ENCODE measurements at regions not wholly inside any gene's neighbourhood (a gene's known extent, or its start where the extent isn't known, plus 50 kb on each side); places are given as distances from the start of the nearest gene placed in this dataset.

DNA sequence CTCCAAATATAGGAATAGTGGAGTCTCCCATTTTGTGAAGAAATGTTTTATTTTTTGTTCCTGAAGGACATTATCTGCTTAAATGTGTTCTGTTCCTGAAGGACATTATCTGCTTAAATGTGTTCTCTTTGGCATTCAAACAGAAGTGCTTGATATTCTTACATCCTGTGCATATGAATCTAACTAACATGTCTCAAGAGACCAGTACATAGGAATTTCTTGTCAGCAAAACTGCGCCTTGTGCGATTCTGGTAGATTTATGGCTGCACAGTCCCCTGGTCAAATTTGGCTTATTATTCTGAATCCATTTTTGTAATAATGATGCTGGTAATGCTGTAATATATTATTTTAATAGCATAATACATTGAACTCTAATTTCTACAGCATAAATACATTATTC lies 722.4 kb downstream of the NOVA1 start:
- Histone ChIP-seq H3K4me3 (ENCODE audit: insufficient read depth, low read length) (no peak overlapping the region), H3K9me3 (ENCODE audit: low read depth, low read length) (no peaks in the 10 kb centered on the region), H4K20me1 (ENCODE audit: insufficient read depth, low read length) (no peaks in the 10 kb centered on the region), H3K27me3 (ENCODE audit: insufficient read depth, low read length) (no peaks in the 10 kb centered on the region), H3K27ac (ENCODE audit: low read depth, low read length) (no peak overlapping the region), H3K4me2 (ENCODE audit: insufficient read depth, low read length) (no peak overlapping the region), H3K4me1 (ENCODE audit: insufficient read depth, low read length) (no peaks in the 10 kb centered on the region), H3K36me3 (ENCODE audit: insufficient read depth, low read length) (no peaks in the 10 kb centered on the region), H2AFZ (ENCODE audit: low read length) (no peak overlapping the region), H3K79me2 (ENCODE audit: insufficient read depth, low read length) (no peaks in the 10 kb centered on the region)
- TF ChIP-seq, protein P1, sequence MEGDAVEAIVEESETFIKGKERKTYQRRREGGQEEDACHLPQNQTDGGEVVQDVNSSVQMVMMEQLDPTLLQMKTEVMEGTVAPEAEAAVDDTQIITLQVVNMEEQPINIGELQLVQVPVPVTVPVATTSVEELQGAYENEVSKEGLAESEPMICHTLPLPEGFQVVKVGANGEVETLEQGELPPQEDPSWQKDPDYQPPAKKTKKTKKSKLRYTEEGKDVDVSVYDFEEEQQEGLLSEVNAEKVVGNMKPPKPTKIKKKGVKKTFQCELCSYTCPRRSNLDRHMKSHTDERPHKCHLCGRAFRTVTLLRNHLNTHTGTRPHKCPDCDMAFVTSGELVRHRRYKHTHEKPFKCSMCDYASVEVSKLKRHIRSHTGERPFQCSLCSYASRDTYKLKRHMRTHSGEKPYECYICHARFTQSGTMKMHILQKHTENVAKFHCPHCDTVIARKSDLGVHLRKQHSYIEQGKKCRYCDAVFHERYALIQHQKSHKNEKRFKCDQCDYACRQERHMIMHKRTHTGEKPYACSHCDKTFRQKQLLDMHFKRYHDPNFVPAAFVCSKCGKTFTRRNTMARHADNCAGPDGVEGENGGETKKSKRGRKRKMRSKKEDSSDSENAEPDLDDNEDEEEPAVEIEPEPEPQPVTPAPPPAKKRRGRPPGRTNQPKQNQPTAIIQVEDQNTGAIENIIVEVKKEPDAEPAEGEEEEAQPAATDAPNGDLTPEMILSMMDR (IDR thresholded peaks at IDR 0.05; ENCODE audit: extremely low read depth, low read depth, low read length): no peak
- DNase-seq (ENCODE audit: insufficient read length, low spot score, missing footprints): no peak

DNA sequence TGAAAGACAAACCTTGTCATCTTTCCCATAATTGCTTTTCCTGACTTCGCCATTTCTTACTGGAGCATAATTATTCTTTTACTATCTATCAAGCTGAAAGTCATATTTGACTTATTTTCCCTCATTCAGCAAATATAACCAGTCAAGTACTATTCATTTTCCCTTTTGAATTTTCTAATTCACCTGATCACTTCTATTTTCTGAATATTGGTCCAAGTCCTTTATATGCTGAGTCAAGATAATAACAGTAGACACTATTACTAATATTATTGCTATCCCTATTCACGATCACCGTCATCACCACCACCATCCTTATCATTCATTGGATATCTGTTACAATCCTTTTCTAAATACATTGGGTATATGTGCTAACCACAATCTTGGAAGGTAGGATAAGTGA lies 728.0 kb downstream of the NOVA1 start:
- no peaks in the 10 kb centered on the region for H3K9me3 ChIP-seq (ENCODE audit: low read depth, low read length)
- no peak overlapping the region for H3K4me2 ChIP-seq (ENCODE audit: insufficient read depth, low read length)
- H3K36me3 ChIP-seq (ENCODE audit: insufficient read depth, low read length): no peaks in the 10 kb centered on the region
- TF ChIP-seq, protein P1 (IDR thresholded peaks at IDR 0.05; ENCODE audit: extremely low read depth, low read depth, low read length): no peak
- H2AFZ ChIP-seq (ENCODE audit: low read length): no peak overlapping the region
- no peak overlapping the region for H3K27ac ChIP-seq (ENCODE audit: low read depth, low read length)
- no peaks in the 10 kb centered on the region for H3K4me1 ChIP-seq (ENCODE audit: insufficient read depth, low read length)
- no peaks in the 10 kb centered on the region for H4K20me1 ChIP-seq (ENCODE audit: insufficient read depth, low read length)
- no peaks in the 10 kb centered on the region for H3K79me2 ChIP-seq (ENCODE audit: insufficient read depth, low read length)
- DNase-seq (ENCODE audit: insufficient read length, low spot score, missing footprints): no peak
- H3K4me3 ChIP-seq (ENCODE audit: insufficient read depth, low read length): no peak overlapping the region
- no peaks in the 10 kb centered on the region for H3K27me3 ChIP-seq (ENCODE audit: insufficient read depth, low read length)

DNA sequence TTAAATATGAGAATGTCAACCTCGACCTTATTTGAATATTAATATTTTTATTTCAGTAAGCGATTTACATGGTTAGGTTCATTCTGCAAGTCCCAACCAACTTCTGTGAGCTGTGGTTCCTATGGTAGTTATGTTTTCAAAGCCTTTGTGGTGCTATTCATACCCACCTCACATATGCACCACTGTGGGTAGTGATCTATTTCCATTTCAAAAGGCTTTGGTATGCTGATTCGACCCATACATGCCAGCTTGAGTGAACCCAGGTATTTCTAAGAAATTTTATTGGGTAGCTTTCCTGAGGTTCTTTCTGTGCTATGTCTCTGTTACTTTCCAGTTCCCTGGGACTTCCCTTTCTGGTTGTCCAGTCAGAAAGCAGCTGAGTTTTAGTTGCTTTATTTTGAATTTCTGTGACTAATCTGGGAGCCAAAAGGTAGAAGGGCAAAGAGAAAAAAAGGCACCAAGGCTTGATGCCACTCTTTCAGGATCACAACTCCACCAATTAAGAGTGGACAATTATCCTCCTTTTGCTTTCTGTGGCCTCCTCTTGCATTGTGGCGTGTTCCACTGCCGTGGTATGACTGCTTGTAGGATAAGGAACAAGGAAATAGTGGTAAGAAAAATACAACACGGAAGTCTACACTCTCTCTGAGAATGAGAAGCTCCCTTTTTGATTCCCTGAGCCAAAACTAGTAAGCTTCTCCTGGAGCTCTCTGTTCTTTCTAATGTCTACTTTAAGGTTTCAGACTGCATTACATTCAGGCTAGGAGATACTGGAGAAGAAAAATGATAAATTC lies 729.1 kb downstream of the NOVA1 start:
- no peak overlapping the region for H3K27ac ChIP-seq (ENCODE audit: low read depth, low read length)
- H3K79me2 ChIP-seq (ENCODE audit: insufficient read depth, low read length): no peaks in the 10 kb centered on the region
- TF ChIP-seq, protein P1 (IDR thresholded peaks at IDR 0.05; ENCODE audit: extremely low read depth, low read depth, low read length): no peak

GRCh38 chr14:25861406-25861805 lies 736.4 kb downstream of the NOVA1 start:
- H2AFZ ChIP-seq (ENCODE audit: low read length): no peak overlapping the region
- peaks cover 2% of the 10 kb centered on the region for H3K9me3 ChIP-seq (ENCODE audit: low read depth, low read length)
- no peak overlapping the region for H3K27ac ChIP-seq (ENCODE audit: low read depth, low read length)
- no peak overlapping the region for H3K4me2 ChIP-seq (ENCODE audit: insufficient read depth, low read length)
- DNase-seq (ENCODE audit: insufficient read length, low spot score, missing footprints): no peak
- H3K4me1 ChIP-seq (ENCODE audit: insufficient read depth, low read length): no peaks in the 10 kb centered on the region
- no peaks in the 10 kb centered on the region for H3K79me2 ChIP-seq (ENCODE audit: insufficient read depth, low read length)
- H3K4me3 ChIP-seq (ENCODE audit: insufficient read depth, low read length): no peak overlapping the region
- H4K20me1 ChIP-seq (ENCODE audit: insufficient read depth, low read length): no peaks in the 10 kb centered on the region
- TF ChIP-seq, protein P1 (IDR thresholded peaks at IDR 0.05; ENCODE audit: extremely low read depth, low read depth, low read length): no peak
- H3K36me3 ChIP-seq (ENCODE audit: insufficient read depth, low read length): no peaks in the 10 kb centered on the region
- no peaks in the 10 kb centered on the region for H3K27me3 ChIP-seq (ENCODE audit: insufficient read depth, low read length)

More for the DNA sequence above, 729.1 kb downstream of the NOVA1 start:
- Histone ChIP-seq H2AFZ (ENCODE audit: low read length) (no peak overlapping the region), H3K4me1 (ENCODE audit: insufficient read depth, low read length) (no peaks in the 10 kb centered on the region), H3K27me3 (ENCODE audit: insufficient read depth, low read length) (no peaks in the 10 kb centered on the region), H3K4me3 (ENCODE audit: insufficient read depth, low read length) (no peak overlapping the region), H4K20me1 (ENCODE audit: insufficient read depth, low read length) (no peaks in the 10 kb centered on the region), H3K36me3 (ENCODE audit: insufficient read depth, low read length) (no peaks in the 10 kb centered on the region), H3K4me2 (ENCODE audit: insufficient read depth, low read length) (no peak overlapping the region), H3K9me3 (ENCODE audit: low read depth, low read length) (no peaks in the 10 kb centered on the region)
- DNase-seq (ENCODE audit: insufficient read length, low spot score, missing footprints): no peak
